ENCODE measurements at regions not wholly inside any gene's neighbourhood (a gene's known extent, or its start where the extent isn't known, plus 50 kb on each side); places are given as distances from the start of the nearest gene placed in this dataset.

GRCh38 chr1:195789321-195789720, 818.9 kb downstream of the KCNT2 start:
- WGBS, 2 donors: 62 to 80% methylated on average over 2 of the region's 2 CpGs
- Histone ChIP-seq H3K4me1 (ENCODE audit: control insufficient read depth in 5 of 5, insufficient read depth in 5 of 5, low read length in 5 of 5) (peaks cover 0 to 6% (median 0%) of the 10 kb centered on the region in 5 donors), H3K9ac (ENCODE audit: insufficient read depth in 1 of 2, low read length in 2 of 2) (no peak overlapping the region), H3K27ac (ENCODE audit: low read depth in 1 of 2, low read length in 1 of 2) (no peak overlapping the region), H3K4me3 (no peak overlapping the region), H3K27me3 (ENCODE audit: control insufficient read depth in 3 of 3, insufficient read depth in 3 of 3, low read length in 2 of 3) (no peaks in the 10 kb centered on the region), H3K36me3 (ENCODE audit: control insufficient read depth in 4 of 4, insufficient read depth in 4 of 4, low read length in 4 of 4) (no peaks in the 10 kb centered on the region), H3K9me3 (ENCODE audit: control insufficient read depth in 4 of 4, insufficient read depth in 3 of 4, low read length in 3 of 4) (peaks cover 0 to 10% (median 4%) of the 10 kb centered on the region in 4 donors)
- TF ChIP-seq CTCF (IDR thresholded peaks at IDR 0.05; ENCODE audit: control extremely low read depth, extremely low read depth): no peak
- ATAC-seq (ENCODE audit: insufficient read depth, low FRiP score): no peak
- peak; percentile 46 to 96 (median 93) for DNase-seq

DNA sequence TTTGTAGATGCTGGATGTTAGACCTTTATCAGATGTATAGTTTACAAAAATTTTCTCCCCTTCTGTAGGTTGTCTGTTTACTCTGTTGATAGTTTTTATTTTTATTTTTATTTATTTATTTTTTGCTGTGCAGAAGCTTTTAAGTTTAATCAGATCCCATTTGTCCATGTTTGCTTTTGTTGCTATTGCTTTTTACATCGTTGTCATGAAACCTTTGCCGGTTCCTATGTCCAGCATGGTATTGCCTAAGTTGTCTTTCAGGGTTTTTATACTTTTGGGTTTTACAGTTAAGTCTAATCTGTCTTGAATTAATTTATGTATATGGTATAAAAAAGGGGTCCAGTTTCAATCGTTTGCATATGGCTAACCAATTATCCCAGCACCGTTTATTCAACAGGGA, 819.5 kb downstream of the KCNT2 start:
- Histone ChIP-seq H3K36me3 (ENCODE audit: control insufficient read depth in 4 of 4, insufficient read depth in 4 of 4, low read length in 4 of 4) (no peaks in the 10 kb centered on the region), H3K27ac (ENCODE audit: low read depth in 1 of 2, low read length in 1 of 2) (no peak overlapping the region), H3K9me3 (ENCODE audit: control insufficient read depth in 4 of 4, insufficient read depth in 3 of 4, low read length in 3 of 4) (peaks cover 0 to 10% (median 4%) of the 10 kb centered on the region in 4 donors), H3K4me3 (no peak overlapping the region), H3K27me3 (ENCODE audit: control insufficient read depth in 3 of 3, insufficient read depth in 3 of 3, low read length in 2 of 3) (no peaks in the 10 kb centered on the region), H3K9ac (ENCODE audit: insufficient read depth in 1 of 2, low read length in 2 of 2) (no peak overlapping the region), H3K4me1 (ENCODE audit: control insufficient read depth in 5 of 5, insufficient read depth in 5 of 5, low read length in 5 of 5) (peaks cover 0 to 6% (median 0%) of the 10 kb centered on the region in 5 donors)
- 77 to 85% methylated on average over 4 of the region's 4 CpGs for WGBS, 2 donors
- no peak for ATAC-seq (ENCODE audit: insufficient read depth, low FRiP score)
- no peak for TF ChIP-seq CTCF (IDR thresholded peaks at IDR 0.05; ENCODE audit: control extremely low read depth, extremely low read depth)
- peak in 2 of 3 donors; percentile 64 to 75 for DNase-seq

DNA sequence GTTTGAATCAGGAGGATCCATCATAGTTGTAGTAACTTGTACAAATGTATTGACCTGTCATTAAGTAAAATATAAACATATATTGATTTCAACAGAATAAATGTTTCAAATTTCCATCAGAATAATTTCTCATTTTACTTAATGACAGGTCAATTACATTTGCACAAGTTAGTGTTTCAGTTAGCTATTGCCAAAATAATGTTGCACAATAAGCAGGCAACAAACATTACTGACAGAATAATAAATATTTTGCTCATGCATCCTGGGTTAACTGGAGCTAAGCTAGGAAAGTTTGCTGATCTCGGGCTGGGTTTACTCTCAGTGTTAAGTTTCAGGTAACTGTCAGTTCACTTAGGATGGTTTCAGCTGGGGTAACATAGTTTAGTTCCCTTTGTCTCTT, 822.4 kb downstream of the KCNT2 start:
- H3K4me3 ChIP-seq: no peak overlapping the region
- H3K9me3 ChIP-seq (ENCODE audit: control insufficient read depth in 4 of 4, insufficient read depth in 3 of 4, low read length in 3 of 4): peaks cover 0 to 5% (median 1%) of the 10 kb centered on the region in 4 donors
- no peaks in the 10 kb centered on the region for H3K36me3 ChIP-seq (ENCODE audit: control insufficient read depth in 4 of 4, insufficient read depth in 4 of 4, low read length in 4 of 4)
- DNase-seq (peak in 2 of 3 donors; percentile 16 to 58), ATAC-seq (ENCODE audit: insufficient read depth, low FRiP score) (no peak)
- no peak overlapping the region for H3K9ac ChIP-seq (ENCODE audit: insufficient read depth in 1 of 2, low read length in 2 of 2)
- TF ChIP-seq CTCF (IDR thresholded peaks at IDR 0.05; ENCODE audit: control extremely low read depth, extremely low read depth): no peak
- peaks cover 0 to 6% (median 0%) of the 10 kb centered on the region in 5 donors for H3K4me1 ChIP-seq (ENCODE audit: control insufficient read depth in 5 of 5, insufficient read depth in 5 of 5, low read length in 5 of 5)
- no peak overlapping the region for H3K27ac ChIP-seq (ENCODE audit: low read depth in 1 of 2, low read length in 1 of 2)
- no peaks in the 10 kb centered on the region for H3K27me3 ChIP-seq (ENCODE audit: control insufficient read depth in 3 of 3, insufficient read depth in 3 of 3, low read length in 2 of 3)
- 46 to 67% methylated on average over 1 of the region's 1 CpG for WGBS, 2 donors

DNA sequence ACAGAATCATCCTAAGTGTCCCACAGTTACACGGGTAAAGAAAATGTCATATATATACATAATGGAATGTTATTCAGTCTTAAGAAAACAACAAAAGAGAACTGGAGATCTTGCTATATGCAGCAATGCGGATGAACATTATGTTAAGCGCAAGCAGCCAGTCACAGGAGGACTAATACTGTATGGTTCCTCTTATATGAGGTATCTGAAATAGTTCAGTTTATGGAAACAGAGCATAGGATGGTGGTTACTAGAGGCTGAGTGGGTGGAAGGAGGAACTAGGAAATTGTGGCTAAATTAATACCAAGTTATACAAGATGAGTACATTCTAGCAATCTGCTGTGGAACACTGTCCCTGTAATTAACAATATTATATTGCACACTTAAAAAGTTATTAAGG, 834.3 kb downstream of the KCNT2 start:
- H3K27me3 ChIP-seq (ENCODE audit: control insufficient read depth in 3 of 3, insufficient read depth in 3 of 3, low read length in 2 of 3): no peaks in the 10 kb centered on the region
- no peak for DNase-seq
- 89 to 90% methylated on average over 3 of the region's 3 CpGs for WGBS, 2 donors
- no peak overlapping the region for H3K9ac ChIP-seq (ENCODE audit: insufficient read depth in 1 of 2, low read length in 2 of 2)
- H3K9me3 ChIP-seq (ENCODE audit: control insufficient read depth in 4 of 4, insufficient read depth in 3 of 4, low read length in 3 of 4): no peaks in the 10 kb centered on the region
- ATAC-seq (ENCODE audit: insufficient read depth, low FRiP score): no peak
- H3K27ac ChIP-seq (ENCODE audit: low read depth in 1 of 2, low read length in 1 of 2): no peak overlapping the region
- H3K4me3 ChIP-seq: no peak overlapping the region
- no peak for TF ChIP-seq CTCF (IDR thresholded peaks at IDR 0.05; ENCODE audit: control extremely low read depth, extremely low read depth)
- H3K4me1 ChIP-seq (ENCODE audit: control insufficient read depth in 5 of 5, insufficient read depth in 5 of 5, low read length in 5 of 5): no peaks in the 10 kb centered on the region
- H3K36me3 ChIP-seq (ENCODE audit: control insufficient read depth in 4 of 4, insufficient read depth in 4 of 4, low read length in 4 of 4): no peaks in the 10 kb centered on the region

Measured in lung (tissue), 11 donors.